ENCODE measurements at regions not wholly inside any gene's neighbourhood (a gene's known extent, or its start where the extent isn't known, plus 50 kb on each side); places are given as distances from the start of the nearest gene placed in this dataset.

- Histone ChIP-seq H3K27ac (no peak overlapping the region), H3K4me3 (no peak overlapping the region), H3K9me3 (peaks cover 0 to 2% (median 0%) of the 10 kb centered on the region in 4 donors), H3K27me3 (no peaks in the 10 kb centered on the region), H3K36me3 (no peaks in the 10 kb centered on the region), H3K4me1 (no peaks in the 10 kb centered on the region)
- TF ChIP-seq POLR2A (IDR thresholded peaks at IDR 0.05) = no peak
- no peak for TF ChIP-seq CTCF (IDR thresholded peaks at IDR 0.05)
- DNase-seq = no peak
Measured at GRCh38 chr1:242743983-242744780, 219.7 kb upstream of the PLD5 start.

- no peaks in the 10 kb centered on the region for H3K27me3 ChIP-seq
- H3K9me3 ChIP-seq = peaks cover 0 to 2% (median 0%) of the 10 kb centered on the region in 4 donors
- no peak for DNase-seq
- H3K4me1 ChIP-seq = no peaks in the 10 kb centered on the region
- no peak for TF ChIP-seq POLR2A (IDR thresholded peaks at IDR 0.05)
- TF ChIP-seq CTCF (IDR thresholded peaks at IDR 0.05) = no peak
- no peaks in the 10 kb centered on the region for H3K36me3 ChIP-seq
- H3K4me3 ChIP-seq = no peak overlapping the region
- H3K27ac ChIP-seq = no peak overlapping the region
Measured at GRCh38 chr1:242738702-242739645, 214.5 kb upstream of the PLD5 start.

- Histone ChIP-seq H3K27me3 (no peaks in the 10 kb centered on the region), H3K36me3 (no peaks in the 10 kb centered on the region), H3K4me3 (no peak overlapping the region), H3K27ac (no peak overlapping the region), H3K4me1 (no peaks in the 10 kb centered on the region), H3K9me3 (peaks cover 0 to 2% (median 0%) of the 10 kb centered on the region in 4 donors)
- DNase-seq = no peak
- TF ChIP-seq CTCF (IDR thresholded peaks at IDR 0.05) (no peak), POLR2A (IDR thresholded peaks at IDR 0.05) (no peak)
Measured at GRCh38 chr1:242736611-242737010, 212.1 kb upstream of the PLD5 start.

GRCh38 chr1:242735323-242735722 is 210.8 kb upstream of the PLD5 start:
- Histone ChIP-seq H3K27ac (no peak overlapping the region), H3K27me3 (no peaks in the 10 kb centered on the region), H3K36me3 (no peaks in the 10 kb centered on the region), H3K4me1 (no peaks in the 10 kb centered on the region), H3K4me3 (no peak overlapping the region), H3K9me3 (no peaks in the 10 kb centered on the region)
- TF ChIP-seq CTCF (IDR thresholded peaks at IDR 0.05) (no peak), POLR2A (IDR thresholded peaks at IDR 0.05) (no peak)
- DNase-seq = no peak

- Histone ChIP-seq H3K27ac (no peak overlapping the region), H3K36me3 (no peaks in the 10 kb centered on the region), H3K9me3 (no peaks in the 10 kb centered on the region), H3K27me3 (no peaks in the 10 kb centered on the region), H3K4me3 (no peak overlapping the region), H3K4me1 (no peaks in the 10 kb centered on the region)
- TF ChIP-seq CTCF (IDR thresholded peaks at IDR 0.05) (no peak), POLR2A (IDR thresholded peaks at IDR 0.05) (no peak)
- DNase-seq = no peak
Measured at GRCh38 chr1:242731446-242731845, 206.9 kb upstream of the PLD5 start.

Measured in Peyer's patch (tissue), 4 donors.